HG03558 (cell line): ENCODE measurements at regions not wholly inside any gene's neighbourhood (a gene's known extent, or its start where the extent isn't known, plus 50 kb on each side); places are given as distances from the start of the nearest gene placed in this dataset.

Experiments
- ATAC-seq: cut with Tn5 transposase; IDR thresholded peaks from one replicate; pipeline ENCODE4 v1.9.1; 2021; ENCODE audit warnings: moderate number of reproducible peaks; ENCODE audit not compliant: unreplicated experiment; ENCODE audit errors: extremely low read depth

DNA sequence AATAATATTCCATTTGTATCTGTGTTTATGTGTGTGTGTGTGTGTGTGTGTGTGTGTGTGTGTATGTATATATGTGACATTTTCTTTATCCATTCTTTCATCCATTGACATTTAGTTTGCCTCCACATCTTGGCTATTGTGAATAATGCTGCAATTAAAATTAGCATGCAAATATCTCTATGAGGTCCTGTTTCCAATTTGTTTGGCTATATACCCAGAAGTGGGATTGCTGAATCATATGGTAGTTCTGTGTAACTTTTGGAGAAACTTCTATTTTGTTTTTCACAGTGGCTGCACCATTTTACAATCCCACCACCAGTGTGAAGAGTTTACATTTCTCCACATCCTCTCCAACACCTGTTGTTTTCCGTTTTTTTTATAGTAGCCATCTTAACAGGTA lies 53.1 kb downstream of the CH25H start:
- no peak for ATAC-seq

GRCh38 chr10:89153116-89153515 lies 54.0 kb downstream of the CH25H start:
- ATAC-seq: no peak

DNA sequence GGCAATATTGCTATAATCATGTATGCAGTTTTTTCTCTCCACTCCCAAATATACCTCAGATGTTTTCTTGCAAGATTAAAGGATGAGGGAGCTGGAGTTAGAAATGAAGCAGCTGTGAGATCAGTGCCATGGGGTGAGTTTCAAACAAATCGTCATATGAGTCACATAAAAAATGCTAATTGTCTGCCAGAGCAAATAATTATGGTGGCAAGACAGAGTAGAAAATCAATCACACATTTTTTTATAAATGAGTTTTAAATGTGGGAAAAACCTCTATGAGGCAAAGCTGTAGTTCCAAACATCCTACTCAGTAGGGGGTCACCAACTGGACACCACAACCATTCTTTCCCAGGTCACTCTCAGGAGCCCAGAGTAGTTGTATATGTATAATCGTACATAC lies 55.3 kb downstream of the CH25H start:
- ATAC-seq: no peak

GRCh38 chr10:89148061-89148460 lies 59.1 kb downstream of the CH25H start:
- no peak for ATAC-seq

DNA sequence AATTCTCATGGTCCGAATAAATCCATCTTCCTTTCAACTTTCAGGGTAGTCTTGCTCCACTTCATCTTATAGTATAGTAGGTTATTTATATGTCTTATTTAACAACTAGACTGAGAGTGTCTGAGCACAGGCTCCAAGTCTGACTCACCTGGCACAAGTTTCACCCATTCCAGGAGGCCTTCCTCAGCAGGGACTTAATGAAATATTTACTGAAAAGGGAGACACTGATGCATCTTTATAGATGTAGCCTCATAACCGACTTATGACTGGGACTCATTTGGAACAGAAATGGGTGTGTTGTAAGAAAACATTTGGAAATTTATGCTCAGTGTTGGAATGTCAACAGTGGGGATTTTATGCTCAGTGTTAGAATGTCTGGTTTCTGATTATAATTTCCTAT lies 59.9 kb downstream of the CH25H start:
- no peak for ATAC-seq

- no peak for ATAC-seq
Observed at GRCh38 chr10:89144836-89145235, 62.3 kb downstream of the CH25H start.

GRCh38 chr10:89142590-89142989 lies 64.5 kb downstream of the CH25H start:
- ATAC-seq: no peak

- no peak for ATAC-seq
Observed at GRCh38 chr10:89138755-89139490, 68.2 kb downstream of the CH25H start.

DNA sequence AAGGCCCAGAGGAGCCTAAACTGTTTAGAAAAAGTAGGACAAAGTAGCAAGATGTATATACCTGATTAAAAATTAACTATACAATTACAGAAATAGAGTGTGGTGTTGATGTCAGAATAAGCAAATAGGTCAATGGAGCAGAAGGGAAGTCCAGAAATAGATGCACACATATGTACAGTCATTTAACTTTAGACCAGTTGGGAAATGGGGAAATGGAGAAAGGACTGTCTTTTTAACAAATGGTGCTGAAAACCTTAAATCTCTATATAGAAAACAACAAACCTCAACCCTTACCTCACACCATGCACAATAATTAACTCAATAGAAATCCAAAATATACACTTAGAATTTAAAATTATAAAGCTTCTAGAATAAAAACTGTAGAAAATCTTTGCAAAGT lies 72.2 kb downstream of the CH25H start:
- peak; percentile 46 for ATAC-seq

DNA sequence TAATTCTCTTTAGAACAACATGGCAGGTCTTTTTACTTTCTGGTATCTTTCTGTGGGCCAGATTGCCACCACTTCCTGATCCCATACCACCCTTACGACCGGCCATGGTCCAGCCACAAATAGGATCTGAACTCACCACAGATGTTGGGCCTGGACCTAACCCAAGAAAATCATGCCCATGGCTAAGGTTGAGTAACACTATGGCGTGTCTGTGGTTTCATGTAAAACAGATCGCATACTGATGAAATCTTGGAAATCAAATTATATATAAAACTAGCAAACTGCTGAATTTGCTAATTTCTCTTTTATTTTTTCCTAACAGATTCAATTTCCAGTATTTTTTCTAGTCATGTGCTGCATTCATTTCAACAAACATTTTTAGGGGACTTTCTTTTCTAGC lies 77.2 kb downstream of the CH25H start:
- no peak for ATAC-seq

DNA sequence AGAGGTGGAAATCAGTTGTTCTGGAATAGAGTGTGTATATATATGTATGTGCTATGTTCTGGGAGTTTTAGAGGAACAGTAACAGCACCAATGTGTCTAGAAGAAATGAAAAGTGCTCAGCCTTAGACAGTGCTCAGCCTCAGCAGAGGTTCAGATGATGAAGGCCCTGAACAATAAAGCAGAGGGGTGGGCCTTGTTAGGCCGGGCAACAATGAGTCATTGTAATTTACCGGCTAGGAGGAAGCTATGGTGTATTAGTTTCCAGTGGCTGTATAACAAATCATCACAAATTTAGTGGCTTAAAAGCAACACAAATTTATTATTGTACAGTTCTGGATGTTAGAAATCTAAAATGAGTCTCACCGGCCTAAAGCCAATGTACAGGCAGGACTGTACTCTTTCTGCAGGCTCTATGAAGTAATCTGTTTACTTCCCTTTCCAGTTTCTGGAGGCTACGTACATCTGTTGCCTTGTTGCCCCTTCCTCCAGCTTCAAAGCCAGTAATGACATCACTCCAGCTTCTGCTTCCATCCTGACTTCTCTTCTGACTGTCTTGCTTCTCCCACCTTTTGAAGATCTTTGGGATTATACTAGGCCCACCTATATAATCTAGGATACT lies 84.6 kb downstream of the CH25H start:
- ATAC-seq: no peak

DNA sequence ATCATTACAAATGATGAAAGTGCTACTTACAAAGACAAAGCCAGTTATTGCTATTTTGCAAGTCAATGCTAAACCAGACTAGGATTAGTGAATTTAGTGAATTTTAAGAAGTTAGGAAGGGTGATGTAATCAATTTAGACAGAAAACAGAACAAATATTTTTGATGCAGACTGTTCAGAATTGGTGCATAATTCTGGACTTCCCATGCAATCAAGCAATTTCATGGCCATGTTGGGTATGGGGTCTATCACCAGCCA lies 85.4 kb downstream of the CH25H start:
- ATAC-seq: no peak

- ATAC-seq: no peak
Observed at GRCh38 chr10:89120931-89121763, 86.0 kb downstream of the CH25H start.

GRCh38 chr10:89119651-89120050 lies 87.5 kb downstream of the CH25H start:
- no peak for ATAC-seq

- no peak for ATAC-seq
Observed at GRCh38 chr10:89118091-89118490, 89.0 kb downstream of the CH25H start.

DNA sequence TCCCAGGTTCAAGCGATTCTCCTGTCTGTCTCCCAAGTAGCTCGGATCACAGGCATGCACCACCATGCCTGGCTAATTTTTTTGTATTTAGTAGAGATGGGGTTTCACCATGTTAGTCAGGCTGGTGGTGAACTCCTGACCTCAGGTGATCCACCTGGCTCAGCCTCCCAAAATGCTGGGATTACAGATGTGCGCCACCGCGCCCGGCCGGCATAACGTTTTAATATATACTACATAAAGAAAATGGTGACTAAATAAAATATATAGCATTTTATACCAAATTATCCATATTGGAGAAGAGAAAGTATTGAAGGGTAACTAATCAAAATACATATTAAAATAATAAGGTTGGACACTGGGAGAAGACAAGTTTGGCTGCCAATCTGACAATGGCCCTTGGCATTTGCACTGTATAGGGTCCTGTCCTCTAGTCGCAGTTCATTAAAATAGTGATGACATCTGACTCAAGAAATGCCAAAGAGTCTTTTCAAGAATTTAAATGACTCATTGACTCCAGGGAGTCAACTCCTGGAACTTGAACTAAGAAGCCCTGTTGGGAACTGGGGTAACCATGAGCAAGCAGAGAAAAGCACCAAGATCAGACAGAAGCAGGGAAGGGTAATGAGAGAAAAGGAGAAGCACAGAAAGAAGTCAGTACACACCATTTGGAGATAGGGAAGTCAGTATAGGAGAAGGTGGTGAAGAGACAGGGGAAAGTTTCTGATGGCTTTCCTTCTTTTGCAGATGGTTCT lies 91.1 kb downstream of the CH25H start:
- ATAC-seq: no peak

GRCh38 chr10:89114846-89115625 lies 92.1 kb downstream of the CH25H start:
- no peak for ATAC-seq

DNA sequence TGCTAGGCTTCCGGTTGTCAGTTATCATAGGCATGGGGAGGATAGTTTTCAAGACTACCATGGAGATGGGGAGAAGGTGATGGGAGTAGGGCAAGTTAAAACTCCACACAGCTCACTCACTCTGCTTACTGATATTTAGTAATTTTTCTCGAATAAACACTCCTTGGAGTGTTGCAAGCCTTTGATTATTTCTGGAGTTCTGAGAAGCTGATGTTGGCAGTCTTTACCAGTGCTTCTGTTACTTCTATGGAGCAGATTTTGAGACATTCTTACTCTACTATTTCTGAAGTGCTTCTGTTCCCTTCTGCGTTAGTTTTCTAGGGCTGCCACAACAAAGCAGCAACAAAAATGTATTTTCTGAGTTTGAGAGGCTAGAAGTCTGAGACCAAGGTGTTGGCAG lies 104.4 kb downstream of the CH25H start:
- no peak for ATAC-seq

GRCh38 chr10:89101943-89102342 lies 105.2 kb downstream of the CH25H start:
- no peak for ATAC-seq

DNA sequence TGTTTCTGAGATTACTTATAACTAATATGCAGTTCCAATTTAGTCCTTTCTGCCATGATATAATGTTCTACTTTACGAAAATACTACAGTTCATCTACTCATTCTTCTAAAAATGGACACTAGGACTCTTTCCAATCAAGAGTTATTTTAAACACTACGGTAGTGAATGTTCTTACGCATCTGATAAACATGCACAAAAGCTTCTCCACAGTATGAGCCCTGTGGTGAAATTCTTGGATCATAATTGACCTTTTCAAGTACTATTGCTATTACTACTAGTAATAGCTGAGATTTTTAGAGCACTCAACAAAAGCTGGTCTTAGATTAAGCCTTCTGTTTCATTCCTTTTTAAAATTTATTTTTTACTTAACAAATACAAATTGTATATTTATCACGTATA lies 106.4 kb downstream of the CH25H start:
- ATAC-seq: no peak
